Common myeloid progenitor, CD34-positive (primary cell): ENCODE measurements at regions not wholly inside any gene's neighbourhood (a gene's known extent, or its start where the extent isn't known, plus 50 kb on each side); places are given as distances from the start of the nearest gene placed in this dataset.
A peak's percentile ranks its signal among the peaks of the same experiment; 100 is the strongest.
"Not testable (repeated sequence)": the region's sequence is repeated elsewhere in the genome, so short reads cannot be mapped to it uniquely, and the experiment has no call there.

Experiments
- CTCF ChIA-PET: fragments of 350-600 bp; sonication (Branson Sonifier 250); formaldehyde crosslinking; loops from one replicate; lab custom pipeline; 2021; ENCODE audit warnings: antibody characterized with exemption; lab: Charles Lee
- POLR2A ChIA-PET: fragments of 350-600 bp; sonication (Branson Sonifier 250); formaldehyde crosslinking; loops from one replicate; lab custom pipeline; 2021; ENCODE audit warnings: antibody characterized with exemption; lab: Charles Lee
- DNase-seq, 3 donors: peaks; one replicate each; pipeline versions ENCODE4 v3.0.0 to v3.0.0-alpha.2; 2013
- H3K27ac ChIP-seq, 2 experiments: 1 replicate in 1 of 2; 2 replicates in 1 of 2; pipeline ENCODE4 v1.7.0; 2013; ENCODE audit warnings: inconsistent platforms in 2 of 2, low read length in 2 of 2, mild to moderate bottlenecking in 2 of 2, low read depth in 1 of 2, moderate library complexity in 1 of 2; ENCODE audit not compliant: severe bottlenecking in 2 of 2, insufficient read depth in 1 of 2, poor library complexity in 1 of 2
- H3K27me3 ChIP-seq, 5 experiments: replicated peaks in 2 of 5; 1 replicate in 3 of 5; 2 replicates in 2 of 5; pipeline versions ENCODE4 v1.6.1 to v1.7.0; 2013; ENCODE audit warnings: low read length in 4 of 5, mild to moderate bottlenecking in 2 of 5, moderate library complexity in 2 of 5, inconsistent platforms in 1 of 5; ENCODE audit not compliant: insufficient read depth in 5 of 5, control insufficient read depth in 4 of 5
- H3K36me3 ChIP-seq, 4 experiments: 1 replicate in 2 of 4; 2 replicates in 2 of 4; pipeline versions ENCODE4 v1.6.1 to v1.7.0; 2013; ENCODE audit warnings: low read length in 3 of 4, control low read depth in 1 of 4, mild to moderate bottlenecking in 1 of 4; ENCODE audit not compliant: control insufficient read depth in 4 of 4, insufficient read depth in 4 of 4
- H3K4me1 ChIP-seq, 4 experiments: 1 replicate in 3 of 4; 2 replicates in 1 of 4; pipeline versions ENCODE4 v1.6.1 to v1.7.1; 2013; ENCODE audit warnings: low read length in 3 of 4, mild to moderate bottlenecking in 3 of 4, control low read depth in 1 of 4, inconsistent platforms in 1 of 4, moderate library complexity in 1 of 4; ENCODE audit not compliant: control insufficient read depth in 4 of 4, insufficient read depth in 4 of 4; ENCODE audit errors: control extremely low read depth in 1 of 4
- H3K4me3 ChIP-seq, 7 experiments: 1 replicate in 4 of 7; 2 replicates in 3 of 7; pipeline versions ENCODE4 v1.5.1 to v1.7.0; 2013; ENCODE audit warnings: mild to moderate bottlenecking in 7 of 7, low read length in 6 of 7, moderate library complexity in 6 of 7, inconsistent platforms in 2 of 7, low read depth in 2 of 7, control low read depth in 1 of 7; ENCODE audit not compliant: insufficient read depth in 4 of 7, control insufficient read depth in 1 of 7; ENCODE audit errors: extremely low read depth in 1 of 7
- H3K9me3 ChIP-seq, 5 experiments: 1 replicate in 4 of 5; 2 replicates in 1 of 5; pipeline versions ENCODE4 v1.6.1 to v1.7.1; 2013; ENCODE audit warnings: low read length in 4 of 5, mild to moderate bottlenecking in 2 of 5, inconsistent platforms in 1 of 5, low read depth in 1 of 5, moderate library complexity in 1 of 5; ENCODE audit not compliant: control insufficient read depth in 4 of 5, insufficient read depth in 2 of 5; ENCODE audit errors: control extremely low read depth in 1 of 5
- WGBS: methylation state at CpG from one replicate; pipeline ENCODE4 v1.1.5; 2013; ENCODE audit not compliant: insufficient coverage; 5-methylcytosine and 5-hydroxymethylcytosine counted together

DNA sequence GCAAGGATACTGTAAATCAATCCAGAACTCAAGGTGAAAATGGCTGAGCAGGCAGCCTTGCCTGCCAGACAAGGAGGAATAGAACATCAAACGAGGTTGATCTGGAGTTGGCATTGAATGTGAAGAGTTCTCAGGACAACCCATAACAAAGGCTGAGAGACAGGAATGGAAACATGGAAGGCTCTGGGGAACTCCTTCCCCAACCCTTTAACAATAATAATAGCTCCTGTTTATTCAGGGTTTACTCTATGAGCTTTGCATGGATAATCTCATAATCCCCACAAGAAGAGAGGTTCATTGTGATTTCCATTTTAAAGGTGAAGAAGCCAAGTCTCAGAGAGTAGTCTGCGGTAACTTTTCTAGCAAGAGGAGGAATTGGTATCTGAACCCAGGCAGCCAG, 151.7 kb downstream of the SOD2 start:
- WGBS, result 83% methylated on average over 2 of the region's 2 CpGs
- Histone ChIP-seq H3K27me3 (peaks cover 2 to 7% (median 4%) of the 10 kb centered on the region in 5 experiments), H3K4me3 (no peak overlapping the region), H3K36me3 (no peaks in the 10 kb centered on the region), H3K27ac (no peak overlapping the region), H3K4me1 (no peaks in the 10 kb centered on the region), H3K9me3 (no peaks in the 10 kb centered on the region)
- CTCF ChIA-PET, result no interaction called here
- POLR2A ChIA-PET, result no interaction called here
- DNase-seq, result no peak

DNA sequence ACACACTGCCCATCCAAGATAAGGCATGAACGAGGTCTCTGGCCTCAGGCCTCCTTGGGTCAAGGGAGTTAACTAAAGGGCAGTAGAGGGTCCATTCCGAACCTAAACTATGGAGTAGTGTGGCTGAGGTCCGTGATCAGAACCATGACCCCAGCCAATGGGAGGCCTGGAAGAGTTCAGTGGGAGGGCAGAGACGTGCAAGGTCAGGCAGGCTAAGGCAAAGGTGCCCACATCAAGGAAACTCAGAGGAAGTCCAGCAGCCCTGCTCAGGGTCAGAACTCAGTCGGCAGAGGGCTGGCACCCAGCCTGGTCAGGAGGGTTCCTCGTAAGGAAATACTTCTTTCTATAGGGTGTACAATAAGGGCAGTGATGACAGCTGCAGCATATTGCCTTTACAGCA, 152.2 kb downstream of the SOD2 start:
- Histone ChIP-seq H3K27ac (no peak overlapping the region), H3K9me3 (no peaks in the 10 kb centered on the region), H3K36me3 (no peaks in the 10 kb centered on the region), H3K4me3 (no peak overlapping the region), H3K27me3 (peaks cover 2 to 7% (median 4%) of the 10 kb centered on the region in 5 experiments), H3K4me1 (no peaks in the 10 kb centered on the region)
- POLR2A ChIA-PET, result no interaction called here
- 88% methylated on average over 6 of the region's 6 CpGs for WGBS
- no peak for DNase-seq
- CTCF ChIA-PET, result no interaction called here

- H3K27me3 ChIP-seq, result peaks cover 2 to 13% (median 4%) of the 10 kb centered on the region in 5 experiments
- no peak overlapping the region for H3K4me3 ChIP-seq
- peak in 1 of 3 donors; percentile 1 for DNase-seq
- H3K4me1 ChIP-seq, result no peaks in the 10 kb centered on the region
- ChIA-PET POLR2A (no interaction called here), CTCF (no interaction called here)
- no peaks in the 10 kb centered on the region for H3K36me3 ChIP-seq
- WGBS, result 43% methylated on average over 12 of the region's 12 CpGs
- no peaks in the 10 kb centered on the region for H3K9me3 ChIP-seq
- H3K27ac ChIP-seq, result no peak overlapping the region
Observed at GRCh38 chr6:159540152-159540551, 152.9 kb downstream of the SOD2 start.

DNA sequence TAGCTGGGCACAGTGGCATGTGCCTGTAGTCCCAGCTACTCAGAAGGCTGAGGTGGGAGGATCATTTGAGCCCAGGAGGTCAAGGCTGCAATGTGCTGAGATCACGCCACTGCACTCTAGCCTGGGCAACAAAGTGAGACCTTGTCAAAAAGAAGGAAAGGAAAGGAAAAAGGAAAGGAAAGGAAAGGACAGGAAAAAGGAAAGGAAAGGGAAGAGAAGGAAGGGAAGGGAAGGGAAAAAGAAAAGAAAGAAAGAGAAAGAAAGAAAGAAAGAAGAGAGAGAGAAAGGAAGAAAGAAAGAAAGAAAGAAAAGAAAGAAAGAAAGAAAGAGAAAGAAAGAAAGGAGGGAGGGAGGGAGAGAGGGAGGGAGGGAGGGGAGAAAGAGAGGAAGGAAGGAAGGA, 155.0 kb downstream of the SOD2 start:
- 100% methylated on average over 1 of the region's 1 CpG for WGBS
- CTCF ChIA-PET, H3K4me3 ChIP-seq, POLR2A ChIA-PET, H3K9me3 ChIP-seq, DNase-seq, H3K36me3 ChIP-seq, H3K4me1 ChIP-seq, H3K27ac ChIP-seq: not testable (repeated sequence)
- H3K27me3 ChIP-seq, result peaks cover 2 to 18% (median 6%) of the 10 kb centered on the region in 5 experiments

- 96% methylated on average over 4 of the region's 9 CpGs for WGBS
- Histone ChIP-seq H3K27me3 (peaks cover 2 to 16% (median 4%) of the 10 kb centered on the region in 5 experiments), H3K4me3 (no peak overlapping the region), H3K4me1 (no peaks in the 10 kb centered on the region), H3K27ac (no peak overlapping the region), H3K9me3 (no peaks in the 10 kb centered on the region), H3K36me3 (no peaks in the 10 kb centered on the region)
- no peak for DNase-seq
- ChIA-PET POLR2A (no interaction called here), CTCF (interaction anchor here (1.3 kb wide), 1 partner anchor 9 kb away, joined by 3 read pairs; no protein-coding TSS in a partner anchor)
Observed at GRCh38 chr6:159535656-159536350, 157.2 kb downstream of the SOD2 start.

GRCh38 chr6:159533568-159533967, 159.5 kb downstream of the SOD2 start:
- Histone ChIP-seq H3K9me3 (no peaks in the 10 kb centered on the region), H3K4me3 (no peak overlapping the region), H3K27ac (no peak overlapping the region), H3K4me1 (peaks cover 0 to 6% (median 3%) of the 10 kb centered on the region in 4 experiments), H3K27me3 (peaks cover 0 to 11% (median 2%) of the 10 kb centered on the region in 5 experiments), H3K36me3 (no peaks in the 10 kb centered on the region)
- POLR2A ChIA-PET, result no interaction called here
- DNase-seq, result no peak
- CTCF ChIA-PET, result no interaction called here
- 88% methylated on average over 4 of the region's 6 CpGs for WGBS

- Histone ChIP-seq H3K9me3 (no peaks in the 10 kb centered on the region), H3K36me3 (no peaks in the 10 kb centered on the region), H3K4me3 (no peak overlapping the region), H3K27me3 (peaks cover 0 to 11% (median 2%) of the 10 kb centered on the region in 5 experiments), H3K27ac (no peak overlapping the region), H3K4me1 (peaks cover 0 to 6% (median 3%) of the 10 kb centered on the region in 4 experiments)
- WGBS, result 83% methylated on average over 1 of the region's 1 CpG
- POLR2A ChIA-PET, result no interaction called here
- no peak for DNase-seq
- CTCF ChIA-PET, result interaction anchor here (0.6 kb wide), 1 partner anchor 548 kb away, joined by 3 read pairs; no protein-coding TSS in a partner anchor
Observed at GRCh38 chr6:159533016-159533415, 160.0 kb downstream of the SOD2 start.
